GM18498 (cell line): ENCODE measurements at regions not wholly inside any gene's neighbourhood (a gene's known extent, or its start where the extent isn't known, plus 50 kb on each side); places are given as distances from the start of the nearest gene placed in this dataset.
A peak's percentile ranks its signal among the peaks of the same experiment; 100 is the strongest.
"Not testable (repeated sequence)": the region's sequence is repeated elsewhere in the genome, so short reads cannot be mapped to it uniquely, and the experiment has no call there.

ENCODE experiments used
- ATAC-seq: cut with Tn5 transposase; IDR thresholded peaks from one replicate; pipeline ENCODE4 v1.9.1; 2021; ENCODE audit warnings: mild to moderate bottlenecking, moderate library complexity; ENCODE audit not compliant: unreplicated experiment

DNA sequence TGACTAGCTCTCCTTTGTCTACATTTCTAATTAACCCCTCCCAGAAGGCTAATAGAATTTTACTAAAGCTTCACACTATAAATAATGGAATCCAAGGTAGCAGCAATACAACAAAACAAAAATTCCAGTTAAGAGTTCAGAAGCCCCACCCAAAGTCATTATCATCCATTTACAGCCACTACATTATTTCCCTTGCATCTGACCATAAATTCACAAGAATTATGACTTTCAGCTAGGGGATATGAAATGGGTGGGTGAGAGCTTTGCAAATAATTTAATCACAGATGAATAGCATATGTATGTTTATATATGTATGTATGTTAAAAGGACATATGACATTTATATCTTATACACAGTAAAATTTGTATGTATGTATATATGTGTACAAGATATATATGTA is 65.3 kb upstream of the PTGDR start:
- ATAC-seq: no peak

DNA sequence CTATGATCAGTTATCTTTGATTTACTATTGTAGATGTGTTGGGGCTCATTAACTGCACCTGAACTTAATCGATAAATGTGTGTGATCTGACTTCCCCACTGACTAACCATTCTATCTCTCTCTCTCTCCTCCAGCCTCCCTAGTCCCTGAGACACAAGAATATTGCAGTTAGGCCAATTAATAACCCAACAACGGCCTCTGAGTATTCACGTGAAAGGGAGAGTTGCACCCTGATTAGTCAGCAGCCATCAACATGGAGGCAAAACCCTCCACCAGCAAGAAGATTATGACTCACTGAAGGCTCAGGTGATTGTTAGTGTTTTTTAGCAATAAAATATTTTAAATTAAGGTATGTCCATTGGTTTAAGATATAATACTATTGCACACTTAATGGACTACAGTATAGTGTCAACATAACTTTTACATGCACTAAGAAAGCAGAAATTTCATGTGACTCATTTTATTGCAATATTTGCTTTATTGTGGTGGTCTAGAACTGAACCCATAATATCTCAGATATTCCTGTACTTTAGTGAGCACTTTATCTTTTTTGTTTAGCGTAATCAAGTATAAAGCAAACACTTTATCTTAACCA is 77.1 kb upstream of the PTGDR start:
- ATAC-seq: no peak

DNA sequence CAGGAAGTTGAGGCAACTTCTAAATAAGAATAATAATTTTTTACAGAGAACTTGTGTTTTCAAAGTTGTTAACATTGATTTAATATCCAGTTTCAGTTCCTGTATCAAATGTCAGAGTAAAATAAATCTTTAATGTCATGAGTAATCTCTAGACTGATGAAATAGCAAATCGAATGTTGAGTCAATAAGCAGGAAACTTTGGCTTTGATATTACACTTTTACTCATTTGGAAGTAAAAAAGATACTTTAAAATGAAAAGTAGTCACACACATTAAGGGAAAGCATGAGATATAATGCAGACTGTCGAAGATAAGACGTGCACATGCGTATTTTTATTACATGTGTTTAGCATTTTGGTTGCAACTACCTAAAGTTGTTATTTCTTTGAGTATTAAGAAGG is 78.2 kb upstream of the PTGDR start:
- ATAC-seq: no peak

DNA sequence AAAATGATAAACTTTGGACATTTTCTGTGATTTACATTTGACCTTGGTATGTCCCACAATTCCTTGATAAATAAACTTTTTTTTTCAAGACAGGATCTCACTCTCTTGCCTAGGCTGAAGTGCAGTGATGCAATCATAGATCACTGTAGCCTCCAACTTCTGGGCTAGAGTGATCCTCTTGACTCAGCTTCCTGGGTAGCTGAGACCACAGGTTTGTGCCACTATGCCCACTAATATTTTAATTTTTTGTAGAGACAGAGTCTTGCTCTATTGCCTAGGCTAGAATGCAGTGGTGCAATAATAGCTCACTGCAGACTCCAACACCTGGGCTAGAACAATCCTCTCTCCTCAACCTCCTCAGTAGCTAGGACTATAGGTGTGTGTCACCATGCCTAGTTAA is 79.1 kb upstream of the PTGDR start:
- no peak for ATAC-seq

DNA sequence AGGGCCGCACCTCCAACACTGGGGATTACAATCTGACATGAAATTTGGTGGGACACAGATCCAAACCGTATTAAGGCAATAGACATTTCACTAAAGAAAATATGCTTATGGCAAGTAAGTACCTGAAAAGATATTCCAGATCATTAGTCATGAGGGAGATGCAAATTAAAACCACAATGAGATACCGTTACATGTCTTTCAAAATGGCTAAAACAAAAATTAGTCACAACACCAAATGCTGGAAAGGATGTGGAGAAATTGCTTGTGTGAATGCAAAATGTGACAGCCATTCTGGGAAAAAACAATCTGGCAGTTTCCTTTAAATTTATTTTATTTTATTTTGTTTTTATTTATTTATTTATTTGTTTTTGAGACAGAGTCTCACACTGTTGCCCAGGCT is 82.3 kb upstream of the PTGDR start:
- no peak for ATAC-seq

DNA sequence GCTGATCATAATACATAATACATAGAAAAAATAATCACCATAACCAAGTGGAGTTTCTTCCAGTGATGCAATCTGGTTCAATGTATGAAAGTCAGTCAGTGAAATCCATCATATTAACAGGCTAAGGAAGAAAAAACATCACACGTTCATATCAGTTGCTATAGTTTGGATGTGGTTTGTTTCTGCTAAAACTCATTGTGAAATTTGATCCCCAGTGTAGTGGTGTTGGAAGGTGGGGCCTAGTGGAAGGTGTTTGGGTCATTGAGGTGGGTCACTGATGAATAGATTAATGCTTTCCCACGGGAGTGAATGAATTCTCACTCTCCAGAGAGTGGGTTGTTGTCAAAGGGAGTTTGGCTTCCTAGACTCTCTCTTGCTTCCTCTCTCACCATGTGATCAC is 84.6 kb upstream of the PTGDR start:
- no peak for ATAC-seq

DNA sequence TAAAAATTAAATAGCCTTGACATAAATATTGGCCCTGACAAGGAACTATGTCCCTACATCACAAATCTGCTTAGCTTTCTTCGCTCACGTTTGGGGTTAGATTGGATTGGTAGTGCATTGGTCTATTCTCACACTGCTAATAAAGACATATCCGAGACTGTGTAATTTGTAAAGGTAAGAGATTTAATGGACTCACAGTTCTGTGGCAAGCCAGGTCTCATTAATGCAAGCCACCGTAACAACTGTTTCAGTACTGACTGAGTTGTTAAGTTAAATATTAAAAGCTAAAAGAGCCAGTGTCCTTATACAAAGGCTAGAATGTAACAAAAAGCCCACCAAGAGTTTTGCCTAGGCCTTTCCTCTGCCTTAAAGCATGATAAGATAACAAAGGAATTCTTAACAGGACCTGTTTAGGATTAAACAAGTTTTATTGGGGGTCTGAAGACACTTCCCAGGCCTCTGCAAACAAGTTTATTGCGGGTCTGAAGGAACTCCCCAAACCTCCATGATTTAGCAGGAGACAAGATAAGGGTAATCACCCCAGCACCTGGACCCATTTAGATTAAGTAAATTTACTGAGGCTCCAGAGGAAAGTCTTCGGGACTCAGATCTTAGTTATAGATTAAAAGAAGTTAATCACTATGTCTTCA is 88.2 kb upstream of the PTGDR start:
- no peak for ATAC-seq

DNA sequence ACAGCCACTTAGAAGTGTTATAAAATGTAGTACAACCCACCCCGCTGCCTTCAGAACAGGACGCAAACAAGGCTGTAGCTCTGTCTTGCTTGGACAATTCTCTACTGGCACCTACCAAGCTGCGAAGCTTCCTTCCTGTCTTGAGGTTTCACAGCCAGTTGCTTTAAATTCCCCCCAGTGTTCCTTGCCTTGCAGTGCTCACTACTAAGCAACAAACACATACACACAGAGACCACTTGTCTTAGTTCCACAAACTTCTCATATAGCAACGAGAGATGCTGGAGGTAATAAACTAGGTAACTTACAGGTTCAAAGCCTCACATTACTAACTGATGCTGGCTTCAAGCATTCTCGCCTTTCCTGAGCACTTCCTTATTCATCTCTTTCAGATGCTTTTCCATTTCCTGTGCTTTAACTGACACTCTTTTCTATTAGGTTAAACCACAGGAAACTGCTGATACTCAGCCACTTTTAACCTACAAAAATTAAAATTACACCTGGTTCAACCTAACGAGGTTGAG is 91.5 kb upstream of the PTGDR start:
- ATAC-seq: peak; percentile 95

DNA sequence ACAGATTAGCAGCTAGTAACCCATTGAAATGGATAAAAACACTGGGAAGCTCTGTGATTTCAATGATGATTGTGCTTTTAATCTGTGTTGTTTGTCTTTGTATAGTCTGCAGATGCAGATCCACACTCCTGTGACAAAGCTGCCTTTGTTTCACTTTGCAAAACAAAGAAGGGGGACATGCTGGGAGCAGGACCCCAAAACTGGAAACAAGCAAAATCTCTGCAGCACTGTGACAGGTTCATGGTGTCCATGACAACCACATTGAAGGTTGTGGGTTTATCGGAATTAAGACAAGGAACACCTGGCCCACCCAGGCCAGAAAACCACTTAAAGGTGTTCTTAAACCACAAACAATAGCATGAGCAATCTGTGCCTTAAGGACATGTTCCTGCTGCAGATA is 95.6 kb upstream of the PTGDR start:
- not testable (repeated sequence) for ATAC-seq

DNA sequence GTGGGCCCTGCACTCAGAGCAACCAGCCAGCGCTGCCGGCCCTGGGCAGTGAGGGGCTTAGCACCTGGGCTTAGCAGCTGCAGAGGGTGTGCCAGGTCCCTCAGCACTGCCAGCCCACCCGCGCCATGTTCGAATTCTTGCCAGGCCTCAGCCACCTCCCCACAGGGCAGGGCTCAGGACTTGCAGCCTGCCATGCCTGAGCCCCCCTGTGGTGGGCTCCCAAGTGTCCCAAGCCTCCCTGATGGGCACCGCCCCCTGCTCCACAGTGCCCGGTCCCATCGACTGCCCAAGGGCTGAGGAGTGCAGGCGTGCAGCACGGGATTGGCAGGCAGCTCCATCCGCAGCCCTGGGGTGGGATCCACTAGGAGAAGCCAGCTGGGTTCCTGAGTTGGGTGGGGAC is 98.0 kb upstream of the NID2 start:
- no peak for ATAC-seq

DNA sequence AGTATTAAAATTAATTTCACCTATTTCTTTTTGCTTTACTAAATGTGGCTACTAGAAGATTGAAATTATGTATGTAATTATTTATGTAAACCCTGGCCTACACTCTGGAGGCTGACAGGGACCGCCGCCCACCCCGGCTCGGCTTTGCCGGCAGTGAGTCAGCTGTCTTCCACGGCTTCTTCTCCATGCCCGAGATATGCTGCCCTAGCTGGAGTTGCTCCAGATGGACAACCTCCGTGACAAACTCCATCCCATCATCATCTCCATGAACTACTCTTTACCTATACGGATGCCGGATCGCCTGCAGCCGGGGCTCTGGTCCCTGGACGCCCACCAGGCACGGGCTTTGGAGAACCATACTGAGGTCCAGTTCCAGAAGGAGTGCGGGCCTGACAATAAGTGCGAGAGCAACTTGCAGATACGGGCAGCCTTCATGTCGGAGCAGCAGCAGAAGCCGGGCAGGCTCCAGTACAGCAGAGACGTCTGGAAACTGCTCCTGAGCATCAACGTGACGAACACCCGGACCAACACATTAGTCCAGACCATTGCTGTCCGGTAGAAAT is 86.9 kb upstream of the NID2 start:
- no peak for ATAC-seq

DNA sequence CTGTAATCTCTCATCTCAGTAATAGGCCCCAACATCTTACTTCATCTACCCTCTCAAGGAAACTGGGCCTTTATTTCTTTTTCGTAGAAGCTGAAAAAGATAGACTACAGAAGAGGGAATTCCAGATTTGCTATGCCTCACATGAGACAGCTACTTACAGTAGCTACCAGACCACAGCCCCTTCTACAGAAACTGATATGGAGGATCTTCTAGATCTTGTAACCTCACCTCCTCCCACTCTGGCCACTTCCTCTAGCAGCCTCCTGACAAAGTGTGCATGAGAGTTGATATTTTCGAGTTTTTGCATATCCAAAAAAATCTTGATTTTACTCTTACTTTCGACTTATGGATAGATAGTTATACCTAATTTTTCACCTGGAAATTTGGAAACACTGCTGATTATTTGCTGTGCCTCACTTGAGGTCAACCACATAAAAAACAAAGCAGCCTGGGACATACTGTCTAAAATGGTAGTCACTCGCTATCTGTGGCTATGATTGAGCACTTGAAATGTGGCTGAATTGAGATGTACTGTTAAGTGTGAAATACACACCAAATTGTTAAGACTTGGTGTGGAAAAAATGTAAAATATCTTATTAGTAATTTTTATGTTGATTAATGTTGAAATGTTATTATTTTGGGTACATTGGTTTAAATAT is 86.3 kb upstream of the NID2 start:
- no peak for ATAC-seq

DNA sequence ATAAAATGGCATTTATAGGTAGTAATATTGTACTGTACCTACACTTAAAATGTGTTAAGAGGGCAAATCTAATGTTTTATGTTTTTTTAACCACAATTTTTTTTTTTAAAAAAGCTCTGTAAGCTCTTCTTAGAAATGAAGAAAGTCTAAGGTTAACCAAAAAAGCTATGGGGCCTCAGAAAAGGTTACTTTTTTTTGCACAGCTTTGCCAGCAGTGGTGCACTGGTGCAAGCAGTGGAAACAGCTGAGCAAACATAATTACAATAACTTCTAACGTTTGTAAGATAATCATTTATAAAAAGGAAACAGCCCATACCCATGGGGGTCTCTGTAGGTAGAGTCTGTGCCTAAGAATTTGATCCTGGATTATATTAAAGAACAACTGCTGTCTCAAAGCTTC is 85.1 kb upstream of the NID2 start:
- ATAC-seq: no peak

DNA sequence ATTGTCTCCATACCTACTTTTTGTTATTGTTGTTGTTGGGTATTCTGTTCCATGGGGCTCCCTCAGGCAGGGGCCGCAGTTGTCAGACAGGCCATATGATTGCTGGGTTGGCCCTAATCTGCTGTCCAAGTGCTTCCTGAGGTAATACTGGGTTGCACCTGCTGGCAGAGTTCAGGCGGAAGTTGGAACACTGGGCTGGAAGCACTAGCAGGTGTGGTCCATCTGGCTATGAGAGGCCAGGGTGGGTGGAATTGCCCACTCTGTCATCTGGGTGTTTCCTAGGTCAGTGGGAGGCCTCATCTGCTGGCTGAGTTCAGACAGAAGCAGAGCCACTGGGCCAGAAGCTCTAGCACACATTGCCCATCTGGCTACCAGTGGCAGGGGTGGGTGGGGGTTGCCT is 81.3 kb upstream of the NID2 start:
- no peak for ATAC-seq

DNA sequence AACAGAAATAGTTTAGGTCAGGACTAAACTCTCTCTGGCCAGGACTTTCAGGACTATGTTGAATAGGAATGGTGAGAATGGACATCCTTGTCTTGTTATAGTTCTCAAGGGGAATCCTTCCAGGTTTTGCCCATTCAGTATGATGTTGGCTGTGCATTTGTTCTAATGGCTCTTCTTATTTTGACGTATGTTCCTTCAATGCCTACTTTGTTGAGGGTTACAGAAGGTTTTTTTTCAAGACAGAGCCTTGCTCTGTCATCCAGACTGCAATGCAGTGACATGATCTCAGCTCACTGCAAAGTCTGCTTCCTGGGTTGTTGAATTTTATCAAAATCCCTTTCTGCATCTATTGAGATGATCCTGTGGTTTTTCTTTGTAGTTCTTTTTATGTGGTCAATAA is 79.5 kb upstream of the NID2 start:
- ATAC-seq: no peak

DNA sequence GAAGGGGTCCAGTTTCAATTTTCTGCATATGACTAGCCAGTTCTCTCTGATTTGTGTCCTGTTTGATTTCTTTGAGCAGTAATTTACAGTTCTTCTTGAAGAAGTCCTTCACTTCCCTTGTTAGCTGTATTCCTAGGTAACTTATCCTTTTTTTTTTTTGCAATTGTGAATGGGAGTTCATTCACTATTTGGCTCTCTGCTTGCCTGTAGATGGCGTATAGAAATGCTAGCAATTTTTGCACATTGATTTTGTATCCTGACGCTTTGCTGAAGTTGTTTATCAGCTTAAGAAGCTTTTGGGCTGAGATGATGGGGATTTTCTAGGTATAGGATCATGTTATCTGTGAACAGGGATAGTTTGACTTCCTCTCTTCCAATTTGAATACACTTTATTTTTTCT is 77.6 kb upstream of the NID2 start:
- no peak for ATAC-seq

DNA sequence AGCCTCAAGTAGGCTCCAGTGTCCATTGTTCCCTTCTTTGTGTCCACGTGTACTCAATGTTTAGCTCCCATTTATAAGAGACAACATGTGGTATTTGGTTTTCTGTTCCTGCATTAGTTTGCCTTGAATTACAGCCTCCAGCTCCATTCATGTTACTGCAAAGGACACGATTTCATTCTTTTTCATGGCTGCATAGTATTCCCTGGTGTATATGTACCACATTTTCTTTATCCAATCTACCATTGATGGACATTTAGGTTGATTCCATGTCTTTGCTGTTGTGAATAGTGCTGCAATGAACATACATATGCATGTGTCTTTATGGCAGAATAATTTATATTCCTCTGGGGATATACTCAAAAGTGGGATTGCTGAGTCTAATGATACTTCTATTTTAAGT is 75.2 kb upstream of the NID2 start:
- not testable (repeated sequence) for ATAC-seq

DNA sequence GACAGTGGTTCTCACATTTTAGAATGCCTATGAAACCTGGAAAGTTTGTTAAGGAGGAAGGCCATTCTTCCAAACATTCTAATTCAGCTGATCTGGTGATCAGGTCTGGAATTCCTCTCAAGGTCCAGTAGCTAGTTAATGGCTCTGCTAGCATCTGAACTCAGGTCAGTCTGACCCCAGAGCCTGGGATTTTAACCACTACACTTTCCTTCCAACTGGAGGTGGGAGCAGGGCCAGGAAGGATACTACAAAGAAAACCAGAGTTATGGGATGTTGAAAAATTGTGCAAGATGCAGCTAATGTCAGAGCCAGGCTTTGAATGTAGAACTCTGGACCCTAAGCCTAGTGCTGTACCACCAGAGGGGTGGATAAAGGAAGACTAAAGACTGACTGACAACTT is 73.6 kb upstream of the NID2 start:
- ATAC-seq: no peak

DNA sequence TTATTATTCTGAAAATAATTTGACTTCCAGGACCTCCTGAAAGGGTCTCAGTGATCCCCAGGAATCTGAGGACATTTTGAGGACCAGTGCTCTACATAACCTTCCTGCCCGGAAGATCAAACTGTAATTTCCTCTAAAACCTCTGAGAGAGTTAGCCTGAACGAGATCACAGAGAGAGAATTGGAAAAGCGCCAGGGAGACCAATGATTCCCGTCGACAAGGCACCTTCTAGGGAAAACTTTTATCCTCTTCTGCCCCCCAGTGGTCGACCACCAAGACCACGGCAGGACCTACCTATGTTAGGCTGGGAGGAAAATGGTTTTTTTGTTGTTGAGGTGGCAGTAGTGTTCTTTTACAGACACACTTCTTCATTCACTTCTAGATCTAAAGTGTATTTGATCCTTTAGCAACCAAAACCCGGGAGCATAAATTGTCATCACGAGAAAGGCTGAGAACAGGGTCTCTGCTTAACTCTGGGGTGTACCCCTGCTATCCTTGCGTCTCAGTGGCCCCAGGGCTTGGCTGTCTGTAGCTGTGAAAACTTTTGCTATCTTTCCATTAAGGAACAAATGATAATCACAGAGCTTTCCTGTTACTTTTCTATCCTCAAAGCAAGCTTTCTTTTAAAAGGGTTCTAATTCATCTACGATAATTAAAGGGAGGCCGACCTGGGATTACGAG is 62.9 kb upstream of the NID2 start:
- no peak for ATAC-seq

DNA sequence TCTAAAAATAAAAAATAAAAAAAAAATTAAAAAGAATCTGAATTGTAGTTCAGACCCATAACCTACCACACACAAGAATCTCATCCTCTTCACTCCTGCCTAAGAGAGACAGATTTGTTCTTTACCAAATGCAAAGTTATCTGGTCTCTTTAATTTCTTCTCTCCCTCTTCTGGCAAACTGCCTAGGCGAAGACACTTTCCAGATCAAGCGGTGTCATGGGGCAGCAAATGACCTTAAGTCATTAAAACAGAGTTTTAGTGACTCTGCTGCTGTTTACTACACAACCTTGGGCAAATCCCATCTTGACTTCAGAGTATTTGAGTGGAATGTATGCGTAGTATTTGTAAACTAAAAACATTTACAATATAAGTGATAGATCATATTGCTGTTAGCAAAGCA is 60.9 kb upstream of the NID2 start:
- ATAC-seq: no peak

DNA sequence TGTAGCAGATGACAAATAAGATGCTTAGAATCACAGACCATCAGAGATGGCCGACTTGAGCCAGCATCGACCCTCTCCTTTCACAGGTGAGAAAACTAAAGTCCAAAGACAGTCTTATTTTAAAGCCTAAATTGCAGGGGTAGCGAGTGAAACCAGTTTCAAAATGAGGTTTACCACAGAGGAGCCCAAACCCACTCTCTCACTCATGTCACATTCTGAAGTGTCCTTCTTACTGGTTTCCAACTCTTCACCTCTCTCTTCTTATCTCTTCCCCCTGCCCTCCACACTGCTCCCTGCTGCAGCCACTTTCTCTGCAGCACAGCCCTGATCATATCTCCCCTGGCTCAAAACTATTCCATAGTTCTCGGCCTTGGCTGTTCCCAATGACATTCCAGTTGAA is 57.0 kb upstream of the NID2 start:
- ATAC-seq: no peak
